GM10248 (cell line): ENCODE measurements at regions not wholly inside any gene's neighbourhood (a gene's known extent, or its start where the extent isn't known, plus 50 kb on each side); places are given as distances from the start of the nearest gene placed in this dataset.
A peak's percentile ranks its signal among the peaks of the same experiment; 100 is the strongest.

ENCODE experiments used
- CTCF ChIA-PET: fragments of 300-600 bp; sonication (Branson Sonifier 250); formaldehyde crosslinking; extraction: SDS; loops from one replicate; lab custom pipeline; 2021; ENCODE audit warnings: antibody characterized with exemption; lab: Yijun Ruan, JAX
- POLR2A ChIA-PET: fragments of 350-650 bp; sonication (Branson Sonifier 250); formaldehyde crosslinking; extraction: SDS; loops from one replicate; lab custom pipeline; 2020; ENCODE audit warnings: antibody characterized with exemption; lab: Yijun Ruan, JAX
- DNase-seq: peaks from one replicate; pipeline ENCODE4 v3.0.0; 2012; ENCODE audit errors: extremely low spot score
- CTCF ChIP-seq: IDR thresholded peaks from 2 replicates; pipeline ENCODE4 v1.5.1; 2012; ENCODE audit warnings: mild to moderate bottlenecking, low read depth; ENCODE audit errors: extremely low read depth, missing control alignments, control extremely low read depth

GRCh38 chr14:71403656-71404055 is 496.4 kb downstream of the PCNX1 start:
- ChIA-PET CTCF (interaction anchor here (0.7 to 3.5 kb wide), 15 partner anchors 8 to 266 kb away, joined by 3 to 21 read pairs (median 5); partner anchors contain the start of gene SIPA1L1), POLR2A (interaction anchor here (0.7 to 1.4 kb wide), 5 partner anchors 12 to 78 kb away, joined by 3 to 6 read pairs (median 3); no protein-coding TSS in a partner anchor)
- peak; percentile 38 for DNase-seq
- peak; percentile 10 for TF ChIP-seq CTCF

- TF ChIP-seq CTCF, result no peak
- no peak for DNase-seq
- POLR2A ChIA-PET, result interaction anchor here (0.6 to 1.9 kb wide), 2 partner anchors 38 to 84 kb away, joined by 3 to 5 read pairs; no protein-coding TSS in a partner anchor
- CTCF ChIA-PET, result interaction anchor here (0.8 to 3.5 kb wide), 6 partner anchors 9 to 268 kb away, joined by 3 to 21 read pairs (median 8); partner anchors contain the start of gene SIPA1L1
Measured at GRCh38 chr14:71405676-71406075, 498.4 kb downstream of the PCNX1 start.

GRCh38 chr14:71408362-71409030 is 501.2 kb downstream of the PCNX1 start:
- ChIA-PET CTCF (interaction anchor here (1.3 to 2.0 kb wide), 3 partner anchors 10 to 22 kb away, joined by 4 to 6 read pairs (median 4); no protein-coding TSS in a partner anchor), POLR2A (interaction anchor here (1.7 kb wide), 1 partner anchor 10 kb away, joined by 4 read pairs; no protein-coding TSS in a partner anchor)
- no peak for TF ChIP-seq CTCF
- DNase-seq, result no peak

GRCh38 chr14:71410578-71411284 is 503.5 kb downstream of the PCNX1 start:
- ChIA-PET POLR2A (no interaction called here), CTCF (interaction anchor here (1.1 to 2.3 kb wide), 3 partner anchors 7 to 86 kb away, joined by 4 to 9 read pairs (median 8); no protein-coding TSS in a partner anchor)
- no peak for DNase-seq
- no peak for TF ChIP-seq CTCF

GRCh38 chr14:71411285-71411595 is 504.0 kb downstream of the PCNX1 start:
- no peak for DNase-seq
- no peak for TF ChIP-seq CTCF
- CTCF ChIA-PET, result interaction anchor here (0.9 to 2.3 kb wide), 3 partner anchors 7 to 21 kb away, joined by 3 to 9 read pairs (median 8); no protein-coding TSS in a partner anchor
- POLR2A ChIA-PET, result no interaction called here

- no peak for TF ChIP-seq CTCF
- POLR2A ChIA-PET, result no interaction called here
- no peak for DNase-seq
- CTCF ChIA-PET, result interaction anchor here (0.9 to 2.3 kb wide), 3 partner anchors 8 to 20 kb away, joined by 3 to 9 read pairs (median 8); no protein-coding TSS in a partner anchor
Measured at GRCh38 chr14:71411738-71412137, 504.5 kb downstream of the PCNX1 start.
